ENCODE measurements at regions not wholly inside any gene's neighbourhood (a gene's known extent, or its start where the extent isn't known, plus 50 kb on each side); places are given as distances from the start of the nearest gene placed in this dataset.

DNA sequence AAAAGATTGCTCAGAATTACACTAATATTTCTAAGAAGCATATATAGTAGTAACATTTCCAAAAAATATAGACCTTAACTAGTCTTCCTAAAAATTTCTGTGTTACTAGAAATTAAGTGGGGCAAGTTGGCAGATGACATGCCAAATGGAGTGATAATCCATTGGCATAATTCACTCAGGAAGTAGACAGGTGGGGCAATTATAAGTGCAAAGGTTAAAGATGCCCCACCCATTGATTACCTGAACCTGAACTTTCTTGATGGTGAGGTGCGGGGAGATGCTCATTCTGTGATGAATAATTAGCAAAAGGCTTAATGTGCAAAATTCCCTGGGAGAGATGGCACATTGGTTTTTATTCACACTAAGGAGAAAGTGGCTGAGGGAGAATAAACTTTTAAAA is 145.8 kb upstream of the RASGEF1B start:
- TF ChIP-seq, protein P1, sequence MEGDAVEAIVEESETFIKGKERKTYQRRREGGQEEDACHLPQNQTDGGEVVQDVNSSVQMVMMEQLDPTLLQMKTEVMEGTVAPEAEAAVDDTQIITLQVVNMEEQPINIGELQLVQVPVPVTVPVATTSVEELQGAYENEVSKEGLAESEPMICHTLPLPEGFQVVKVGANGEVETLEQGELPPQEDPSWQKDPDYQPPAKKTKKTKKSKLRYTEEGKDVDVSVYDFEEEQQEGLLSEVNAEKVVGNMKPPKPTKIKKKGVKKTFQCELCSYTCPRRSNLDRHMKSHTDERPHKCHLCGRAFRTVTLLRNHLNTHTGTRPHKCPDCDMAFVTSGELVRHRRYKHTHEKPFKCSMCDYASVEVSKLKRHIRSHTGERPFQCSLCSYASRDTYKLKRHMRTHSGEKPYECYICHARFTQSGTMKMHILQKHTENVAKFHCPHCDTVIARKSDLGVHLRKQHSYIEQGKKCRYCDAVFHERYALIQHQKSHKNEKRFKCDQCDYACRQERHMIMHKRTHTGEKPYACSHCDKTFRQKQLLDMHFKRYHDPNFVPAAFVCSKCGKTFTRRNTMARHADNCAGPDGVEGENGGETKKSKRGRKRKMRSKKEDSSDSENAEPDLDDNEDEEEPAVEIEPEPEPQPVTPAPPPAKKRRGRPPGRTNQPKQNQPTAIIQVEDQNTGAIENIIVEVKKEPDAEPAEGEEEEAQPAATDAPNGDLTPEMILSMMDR (IDR thresholded peaks at IDR 0.05), result no peak
- no peak for TF ChIP-seq POLR2A (IDR thresholded peaks at IDR 0.05)
